Adipose tissue (tissue), 3 donors: ENCODE measurements at regions not wholly inside any gene's neighbourhood (a gene's known extent, or its start where the extent isn't known, plus 50 kb on each side); places are given as distances from the start of the nearest gene placed in this dataset.

Experiments used
- H3K27ac ChIP-seq: one replicate; pipeline ENCODE4 v1.5.1; 2013; ENCODE audit warnings: low read depth, low read length
- WGBS, 3 donors: extraction: QIAGEN DNeasy Blood & Tissue Kit; methylation state at CpG; one replicate each; pipeline ENCODE4 v1.1.7; 2013; 5-methylcytosine and 5-hydroxymethylcytosine counted together
- donor health status: healthy with polysubstance abuse.
- donor health status: Bipolar disorder and iron deficiency.
- donor health status: healthy.

DNA sequence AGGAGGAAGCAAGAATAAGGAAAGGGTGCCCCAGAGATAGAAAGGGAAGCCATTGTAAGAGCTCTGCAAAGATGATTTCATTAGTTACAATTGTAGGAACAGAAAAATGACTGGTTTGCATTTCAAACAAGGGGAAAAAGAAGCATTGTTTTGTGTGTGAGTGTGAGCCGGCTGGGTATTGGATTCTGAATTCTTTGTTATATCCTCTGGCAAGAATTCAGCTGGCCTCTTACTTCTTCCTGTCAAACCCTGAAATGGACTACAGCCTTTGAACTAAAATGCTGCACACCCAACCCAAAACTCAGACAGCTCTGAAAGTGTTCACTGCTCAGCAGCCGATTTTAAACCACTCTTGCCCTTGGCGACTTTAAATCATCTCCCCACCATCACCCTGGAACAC, 461.3 kb downstream of the PMP22 start:
- no peak overlapping the region for H3K27ac ChIP-seq
- 46 to 76% (median 48%) methylated on average over 3 of the region's 3 CpGs for WGBS, 3 donors

GRCh38 chr17:14797801-14798200, 467.3 kb downstream of the PMP22 start:
- no peak overlapping the region for H3K27ac ChIP-seq
- WGBS, 3 donors: 72 to 78% (median 74%) methylated on average over 6 of the region's 6 CpGs

GRCh38 chr17:14797021-14797420, 468.1 kb downstream of the PMP22 start:
- 36 to 81% (median 67%) methylated on average over 4 of the region's 4 CpGs for WGBS, 3 donors
- H3K27ac ChIP-seq: no peak overlapping the region

DNA sequence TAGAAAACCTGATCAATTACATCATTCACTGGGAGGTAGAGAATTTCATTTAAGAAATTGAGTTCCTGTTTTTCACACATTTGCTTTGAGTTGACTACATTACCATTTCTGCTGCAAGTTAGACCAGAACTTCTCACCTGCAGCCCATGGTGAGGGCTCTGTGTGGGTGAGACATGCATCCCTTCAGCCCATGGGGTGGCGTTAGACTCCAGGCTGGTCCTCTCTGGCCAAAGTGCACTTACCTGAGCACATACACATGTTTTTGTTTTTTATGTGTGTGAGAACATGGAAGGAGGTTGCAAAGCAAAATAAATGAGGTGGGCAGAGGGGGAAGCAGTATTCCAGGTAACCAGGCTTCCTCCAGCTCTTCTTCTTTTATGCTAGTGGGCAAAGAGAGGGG, 470.2 kb downstream of the PMP22 start:
- WGBS, 3 donors: 70 to 91% (median 85%) methylated on average over 1 of the region's 1 CpG
- no peak overlapping the region for H3K27ac ChIP-seq

GRCh38 chr17:14793237-14793636, 471.9 kb downstream of the PMP22 start:
- 58 to 87% (median 69%) methylated on average over 3 of the region's 3 CpGs for WGBS, 3 donors
- H3K27ac ChIP-seq: no peak overlapping the region

DNA sequence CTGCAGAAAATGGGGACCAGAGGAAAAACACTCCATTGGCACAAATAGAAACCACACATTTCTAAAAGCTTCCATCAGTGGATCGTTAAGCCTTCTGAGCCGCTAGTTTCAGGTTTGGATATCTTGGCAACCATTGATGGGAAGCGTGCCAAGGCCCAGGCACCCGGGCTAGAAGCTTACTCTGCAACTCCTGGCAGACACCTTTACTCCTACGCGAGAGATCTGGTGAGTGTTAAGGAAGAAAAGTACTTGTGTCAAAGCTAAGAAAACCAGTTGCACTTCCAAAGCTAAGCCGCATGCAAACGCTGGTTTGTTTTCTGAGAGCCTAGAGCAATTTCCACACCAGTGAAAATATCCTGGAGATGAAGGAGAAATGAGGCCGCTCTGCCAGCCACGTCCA, 472.4 kb downstream of the PMP22 start:
- H3K27ac ChIP-seq: no peak overlapping the region
- WGBS, 3 donors: 47 to 61% (median 59%) methylated on average over 10 of the region's 10 CpGs

DNA sequence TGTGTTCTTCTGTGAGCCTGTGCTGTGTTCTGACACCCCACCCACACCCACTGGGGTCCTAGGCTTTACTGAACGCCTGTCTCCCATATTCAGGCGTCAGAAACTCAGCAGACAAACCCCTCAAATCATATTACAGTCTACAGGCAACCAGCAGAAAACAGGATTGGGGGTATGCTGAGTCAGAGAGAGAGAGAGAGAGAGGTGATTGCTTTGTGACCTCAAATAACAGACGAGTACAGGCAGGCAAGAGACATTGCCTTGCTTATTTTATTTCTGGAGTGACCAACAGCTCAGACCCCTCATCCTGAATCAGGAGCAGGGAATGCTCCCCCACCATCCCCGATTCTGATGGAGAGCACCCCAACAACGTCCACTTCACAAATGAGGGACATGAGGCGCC, 473.9 kb downstream of the PMP22 start:
- no peak overlapping the region for H3K27ac ChIP-seq
- 53 to 66% (median 63%) methylated on average over 6 of the region's 6 CpGs for WGBS, 3 donors

DNA sequence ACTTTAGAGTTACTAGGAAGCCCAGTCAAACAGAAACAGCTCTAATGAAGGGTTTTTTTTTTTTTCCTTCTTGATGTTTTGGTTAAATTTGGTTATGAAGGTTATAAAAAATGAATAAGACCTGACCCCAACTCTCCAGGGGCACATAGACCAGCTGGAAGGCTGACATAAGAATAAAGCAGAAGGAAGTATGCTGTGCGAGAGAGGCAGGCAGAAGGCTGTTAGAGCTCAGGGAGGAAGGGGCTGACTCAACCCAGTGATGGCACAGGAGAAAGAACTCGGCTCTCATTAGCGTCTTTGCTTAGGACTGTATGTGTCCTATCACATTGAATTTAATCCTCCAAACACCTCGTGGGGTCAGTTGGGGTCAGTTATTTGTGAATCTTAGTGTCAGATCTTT, 474.6 kb downstream of the PMP22 start:
- WGBS, 3 donors: 10 to 50% (median 13%) methylated on average over 4 of the region's 4 CpGs

GRCh38 chr17:14784997-14785696, 480.0 kb downstream of the PMP22 start:
- no peak overlapping the region for H3K27ac ChIP-seq
- 87 to 93% (median 91%) methylated on average over 5 of the region's 5 CpGs for WGBS, 3 donors

More for the DNA sequence above, 474.6 kb downstream of the PMP22 start:
- H3K27ac ChIP-seq: no peak overlapping the region

DNA sequence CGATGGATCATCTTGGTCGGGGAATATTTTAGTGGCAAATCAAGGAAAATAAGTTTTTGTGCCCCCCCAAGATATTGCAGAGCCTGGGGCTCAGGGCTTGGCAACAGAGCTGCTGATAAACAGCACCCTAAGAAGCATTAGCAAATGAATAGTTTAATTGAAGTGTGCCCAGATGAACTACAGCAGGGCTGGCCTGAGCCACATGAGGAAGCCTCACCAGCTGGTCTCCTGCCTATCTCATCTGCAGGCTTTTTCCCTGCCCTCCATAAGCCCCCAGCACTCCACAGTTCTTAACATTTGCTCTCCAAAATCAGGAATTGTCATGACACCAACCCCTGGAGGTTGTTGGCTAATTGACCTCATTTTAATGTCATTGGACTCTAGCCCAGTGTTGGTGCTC, 480.2 kb downstream of the HS3ST3B1 start:
- no peak overlapping the region for H3K27ac ChIP-seq
- 77 to 92% (median 90%) methylated on average over 2 of the region's 2 CpGs for WGBS, 3 donors

DNA sequence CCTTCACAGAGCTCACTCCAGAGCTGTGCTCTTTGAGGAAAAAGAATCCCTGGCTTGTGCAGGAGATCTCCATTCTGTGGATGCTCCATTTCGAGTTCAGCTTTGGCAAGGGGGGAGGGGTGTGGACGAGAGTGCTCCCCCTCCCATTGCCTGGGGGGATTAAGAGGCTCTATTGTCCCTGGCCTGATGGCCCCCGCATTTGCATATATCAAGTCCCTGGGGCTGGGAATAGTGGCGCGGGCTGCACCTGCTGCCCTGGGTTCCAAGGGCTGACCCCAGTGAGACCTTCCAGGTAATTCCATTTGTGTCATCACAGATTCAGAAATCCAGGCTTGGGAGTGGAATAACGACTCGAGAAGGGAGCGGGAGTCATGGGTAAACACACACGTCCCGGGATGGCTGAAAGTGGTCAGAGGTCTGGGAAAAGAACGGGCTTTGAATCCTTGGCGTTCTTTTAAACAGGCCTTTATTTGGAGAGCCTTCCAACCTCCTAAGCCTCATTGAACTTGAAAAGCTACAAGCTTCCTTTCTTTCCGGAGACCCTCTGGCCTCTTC, 479.3 kb downstream of the HS3ST3B1 start:
- H3K27ac ChIP-seq: no peak overlapping the region
- WGBS, 3 donors: 42 to 68% (median 66%) methylated on average over 13 of the region's 13 CpGs

- 64 to 82% (median 74%) methylated on average over 5 of the region's 5 CpGs for WGBS, 3 donors
- H3K27ac ChIP-seq: no peak overlapping the region
Measured at GRCh38 chr17:14779241-14779640, 478.4 kb downstream of the HS3ST3B1 start.

DNA sequence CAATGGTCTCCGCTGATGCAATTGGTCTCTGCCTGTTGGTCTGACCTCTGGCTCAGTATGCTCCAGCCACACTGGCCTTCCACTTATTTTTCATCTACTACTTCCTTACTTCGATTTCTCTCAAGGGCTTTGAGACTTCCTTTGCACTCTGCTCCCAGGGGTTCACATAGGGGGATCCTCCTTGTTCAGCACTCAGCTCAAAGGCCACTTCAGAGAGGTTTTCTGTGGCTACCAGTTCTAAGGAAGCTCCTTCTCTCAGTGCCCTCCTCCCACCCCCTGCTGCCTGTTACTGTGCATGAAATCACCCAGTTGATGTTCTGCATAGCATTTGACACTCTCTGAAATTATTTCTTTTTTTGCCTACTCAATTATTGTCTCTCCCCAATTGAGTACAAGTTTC, 476.4 kb downstream of the HS3ST3B1 start:
- 53 to 61% (median 60%) methylated on average over 2 of the region's 2 CpGs for WGBS, 3 donors
- no peak overlapping the region for H3K27ac ChIP-seq

GRCh38 chr17:14776791-14777190, 475.9 kb downstream of the HS3ST3B1 start:
- H3K27ac ChIP-seq: no peak overlapping the region
- WGBS, 3 donors: 67 to 80% (median 74%) methylated on average over 1 of the region's 1 CpG

DNA sequence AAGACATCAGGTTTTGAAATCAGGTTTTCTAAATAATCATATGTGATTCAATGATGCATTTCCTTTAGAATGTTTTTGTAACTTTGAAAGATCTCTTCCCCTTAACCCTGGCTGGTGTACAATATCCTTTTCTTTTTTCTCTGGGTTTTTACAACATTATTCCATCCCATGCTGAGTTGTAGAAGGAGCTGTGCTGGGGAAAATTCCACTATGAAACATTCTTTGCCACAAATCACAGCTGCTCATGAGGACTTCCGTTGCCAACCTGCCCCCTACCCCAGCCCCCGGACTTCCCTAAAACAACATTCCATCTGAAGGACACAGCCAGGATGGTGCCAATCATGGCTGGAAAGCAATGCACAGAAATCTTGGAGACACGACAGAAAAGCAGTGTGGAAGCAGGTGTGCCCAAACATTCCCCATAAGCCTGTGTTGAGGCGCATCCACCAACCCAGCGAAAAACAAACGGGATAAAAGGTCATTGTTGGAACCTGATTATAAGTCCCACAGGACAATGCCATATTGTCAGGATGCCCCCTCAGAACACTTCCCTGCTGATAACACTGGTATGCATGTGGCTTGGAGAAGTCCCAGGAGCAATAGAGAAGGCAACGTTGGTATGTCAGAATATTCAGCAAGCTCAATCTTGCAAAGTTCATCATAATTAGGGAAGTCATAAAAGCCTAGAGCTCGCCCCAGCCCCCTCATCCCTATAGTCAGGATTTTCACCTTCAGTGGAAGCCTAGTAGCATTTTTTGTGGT, 475.0 kb downstream of the HS3ST3B1 start:
- H3K27ac ChIP-seq: no peak overlapping the region
- WGBS, 3 donors: 23 to 43% (median 42%) methylated on average over 8 of the region's 8 CpGs

DNA sequence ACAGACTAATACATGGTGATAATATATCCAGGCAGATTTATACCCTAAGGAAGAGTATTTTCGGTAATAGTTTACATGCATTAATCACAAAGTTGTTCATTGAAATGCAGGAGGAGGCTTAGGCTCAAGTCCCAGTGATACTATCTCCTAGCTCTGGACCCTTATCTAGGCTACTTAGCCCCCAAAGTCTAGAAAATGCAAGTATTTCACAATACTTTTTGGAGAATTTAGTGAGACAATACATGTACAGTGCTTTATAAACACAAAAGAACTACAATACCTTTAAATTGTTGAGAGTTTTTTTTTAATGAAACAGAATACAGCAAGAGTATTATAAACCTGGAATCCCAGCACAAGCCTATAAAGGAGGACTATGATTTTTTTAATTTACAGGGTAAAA, 473.9 kb downstream of the HS3ST3B1 start:
- H3K27ac ChIP-seq: no peak overlapping the region
- WGBS, 3 donors: 84 to 93% (median 84%) methylated on average over 1 of the region's 1 CpG

DNA sequence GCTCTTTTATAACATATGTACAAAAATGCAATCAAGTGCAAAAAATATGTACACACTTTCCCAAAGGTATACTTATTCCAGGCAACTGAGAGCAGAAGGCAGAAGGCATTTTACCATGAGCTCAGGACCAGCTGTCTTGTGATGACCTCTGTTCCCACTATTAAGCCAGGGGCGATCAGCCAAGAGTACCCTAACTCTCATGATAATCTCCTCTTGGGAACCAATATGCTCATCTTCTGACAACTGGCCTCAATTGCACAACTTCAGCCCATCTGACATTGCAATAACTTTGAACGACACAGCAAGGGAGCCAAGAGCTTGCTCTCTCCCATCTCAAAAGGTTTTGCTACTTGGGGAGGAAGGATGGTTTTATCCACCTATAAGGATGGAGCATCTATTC, 471.9 kb downstream of the HS3ST3B1 start:
- no peak overlapping the region for H3K27ac ChIP-seq
- WGBS, 3 donors: 45 to 71% (median 45%) methylated on average over 2 of the region's 2 CpGs

DNA sequence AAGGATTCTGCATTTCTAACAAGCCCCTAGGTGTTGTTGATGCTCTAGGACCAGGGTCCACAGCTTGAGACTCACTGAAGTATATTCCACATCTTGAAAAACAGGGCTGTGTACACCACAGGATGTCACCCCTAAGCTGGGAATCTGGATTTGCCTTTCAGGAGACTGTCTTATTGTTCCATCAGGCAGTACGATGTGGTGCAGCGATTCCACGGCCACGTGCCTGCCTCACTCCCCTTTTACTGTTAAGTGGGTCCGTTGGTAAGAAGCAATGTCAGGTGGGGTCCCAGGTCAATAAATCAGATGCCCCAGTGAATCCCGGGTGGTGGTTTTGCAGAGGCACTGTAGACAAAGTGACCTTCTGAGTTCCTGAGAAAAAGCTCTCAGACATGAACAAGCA, 470.7 kb downstream of the HS3ST3B1 start:
- WGBS, 3 donors: 74 to 86% (median 77%) methylated on average over 6 of the region's 6 CpGs
- H3K27ac ChIP-seq: no peak overlapping the region

- 87 to 88% (median 88%) methylated on average over 2 of the region's 2 CpGs for WGBS, 3 donors
- H3K27ac ChIP-seq: no peak overlapping the region
Measured at GRCh38 chr17:14768923-14769322, 468.0 kb downstream of the HS3ST3B1 start.
